ENCODE measurements at regions not wholly inside any gene's neighbourhood (a gene's known extent, or its start where the extent isn't known, plus 50 kb on each side); places are given as distances from the start of the nearest gene placed in this dataset.

DNA sequence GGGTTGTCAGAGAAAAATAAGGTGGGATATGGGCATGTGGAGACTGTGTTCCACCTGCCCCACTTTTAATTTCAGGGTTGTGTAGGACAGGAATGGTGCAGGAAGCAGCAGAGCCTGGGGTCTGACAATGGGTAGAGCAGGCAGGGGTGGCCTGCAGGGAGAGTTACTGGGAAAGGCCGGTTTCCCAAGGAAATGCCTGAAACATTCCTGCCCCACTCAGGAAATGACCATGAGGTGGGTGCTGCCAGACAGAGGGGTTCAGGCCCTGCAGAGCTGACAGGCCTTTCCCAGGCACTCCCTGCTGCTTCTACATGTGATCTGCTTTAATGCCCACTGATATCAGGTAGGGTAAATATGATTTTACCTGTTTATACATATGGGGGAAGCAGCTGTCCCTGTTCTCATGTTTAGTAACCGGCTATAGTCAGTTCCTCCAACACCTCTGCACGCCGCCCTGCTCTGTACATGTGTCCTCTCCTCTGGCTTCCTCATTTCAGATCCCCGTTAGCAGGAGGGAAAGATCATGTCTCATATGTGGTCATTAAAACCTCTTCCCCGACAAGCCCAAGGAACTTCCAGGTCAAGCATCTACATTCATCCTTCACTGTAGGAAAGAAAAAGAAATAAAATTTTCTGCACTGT lies 118.6 kb upstream of the PRSS58 start:
- TF ChIP-seq, protein P1, sequence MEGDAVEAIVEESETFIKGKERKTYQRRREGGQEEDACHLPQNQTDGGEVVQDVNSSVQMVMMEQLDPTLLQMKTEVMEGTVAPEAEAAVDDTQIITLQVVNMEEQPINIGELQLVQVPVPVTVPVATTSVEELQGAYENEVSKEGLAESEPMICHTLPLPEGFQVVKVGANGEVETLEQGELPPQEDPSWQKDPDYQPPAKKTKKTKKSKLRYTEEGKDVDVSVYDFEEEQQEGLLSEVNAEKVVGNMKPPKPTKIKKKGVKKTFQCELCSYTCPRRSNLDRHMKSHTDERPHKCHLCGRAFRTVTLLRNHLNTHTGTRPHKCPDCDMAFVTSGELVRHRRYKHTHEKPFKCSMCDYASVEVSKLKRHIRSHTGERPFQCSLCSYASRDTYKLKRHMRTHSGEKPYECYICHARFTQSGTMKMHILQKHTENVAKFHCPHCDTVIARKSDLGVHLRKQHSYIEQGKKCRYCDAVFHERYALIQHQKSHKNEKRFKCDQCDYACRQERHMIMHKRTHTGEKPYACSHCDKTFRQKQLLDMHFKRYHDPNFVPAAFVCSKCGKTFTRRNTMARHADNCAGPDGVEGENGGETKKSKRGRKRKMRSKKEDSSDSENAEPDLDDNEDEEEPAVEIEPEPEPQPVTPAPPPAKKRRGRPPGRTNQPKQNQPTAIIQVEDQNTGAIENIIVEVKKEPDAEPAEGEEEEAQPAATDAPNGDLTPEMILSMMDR (optimal IDR thresholded peaks at IDR 0.05 in 1 of 3, IDR thresholded peaks at IDR 0.05 in 1 of 3, conservative IDR thresholded peaks at IDR 0.05 in 1 of 3; ENCODE audit: extremely low read depth in 1 of 3, insufficient read depth in 2 of 3, low read length in 3 of 3): no peak
- no peak for TF ChIP-seq EZH2 (IDR thresholded peaks at IDR 0.05; ENCODE audit: low read length)
